WERI-Rb-1 (cell line): ENCODE measurements at regions not wholly inside any gene's neighbourhood (a gene's known extent, or its start where the extent isn't known, plus 50 kb on each side); places are given as distances from the start of the nearest gene placed in this dataset.

ENCODE experiments used
- DNase-seq: peaks from one replicate; pipeline ENCODE4 v3.0.0-alpha.2; 2020
- H3K27ac ChIP-seq: fragments of 250-450 bp; sonication (Bioruptor Pico); 2 replicates; pipeline ENCODE4 v1.5.1; 2020; ENCODE audit warnings: mild to moderate bottlenecking, moderate library complexity
- H3K27me3 ChIP-seq: fragments of 250-450 bp; sonication (Bioruptor Pico); 2 replicates; pipeline ENCODE4 v1.5.1; 2021; ENCODE audit warnings: mild to moderate bottlenecking, low read depth, moderate library complexity; ENCODE audit not compliant: insufficient read depth, severe bottlenecking
- H3K36me3 ChIP-seq: fragments of 250-450 bp; sonication (Bioruptor Pico); 2 replicates; pipeline ENCODE4 v1.5.1; 2020; ENCODE audit warnings: mild to moderate bottlenecking, moderate library complexity
- H3K4me3 ChIP-seq: 2 replicates; pipeline ENCODE4 v1.5.1; 2011; ENCODE audit warnings: low read depth, mild to moderate bottlenecking, control low read depth, low read length
- H3K9me3 ChIP-seq: fragments of 250-450 bp; sonication (Bioruptor Pico); 2 replicates; pipeline ENCODE4 v1.5.1; 2021; ENCODE audit warnings: mild to moderate bottlenecking, moderate library complexity; ENCODE audit not compliant: severe bottlenecking
- TF ChIP-seq, protein P1 (sequence below): IDR thresholded peaks from 2 replicates; pipeline ENCODE4 v1.5.1; 2011; ENCODE audit warnings: low read depth, mild to moderate bottlenecking, control low read depth, inconsistent platforms, low read length

DNA sequence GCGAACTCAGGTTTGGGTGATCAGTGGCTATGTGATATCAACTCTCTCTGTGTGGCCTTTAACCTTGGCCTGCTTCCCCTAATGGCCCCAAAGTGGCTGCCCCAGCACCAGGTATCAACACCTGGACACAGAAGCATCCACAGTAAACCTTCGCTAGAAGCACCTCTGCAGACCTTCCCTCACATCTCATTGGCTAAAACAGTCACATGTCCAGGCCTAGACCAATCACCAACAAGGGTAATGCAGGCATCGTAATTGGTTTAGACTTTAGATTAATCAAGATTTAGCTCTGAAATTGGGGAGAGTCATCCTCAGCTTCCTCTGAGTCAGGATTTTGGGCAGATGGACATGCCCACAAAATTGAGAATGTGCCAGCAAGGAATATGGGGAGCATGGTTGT, 92.5 kb upstream of the MYL2 start:
- DNase-seq: no peak
- Histone ChIP-seq H3K27me3 (no peaks in the 10 kb centered on the region), H3K36me3 (no peaks in the 10 kb centered on the region), H3K27ac (no peak overlapping the region), H3K4me3 (no peak overlapping the region), H3K9me3 (no peaks in the 10 kb centered on the region)
- TF ChIP-seq, protein P1, sequence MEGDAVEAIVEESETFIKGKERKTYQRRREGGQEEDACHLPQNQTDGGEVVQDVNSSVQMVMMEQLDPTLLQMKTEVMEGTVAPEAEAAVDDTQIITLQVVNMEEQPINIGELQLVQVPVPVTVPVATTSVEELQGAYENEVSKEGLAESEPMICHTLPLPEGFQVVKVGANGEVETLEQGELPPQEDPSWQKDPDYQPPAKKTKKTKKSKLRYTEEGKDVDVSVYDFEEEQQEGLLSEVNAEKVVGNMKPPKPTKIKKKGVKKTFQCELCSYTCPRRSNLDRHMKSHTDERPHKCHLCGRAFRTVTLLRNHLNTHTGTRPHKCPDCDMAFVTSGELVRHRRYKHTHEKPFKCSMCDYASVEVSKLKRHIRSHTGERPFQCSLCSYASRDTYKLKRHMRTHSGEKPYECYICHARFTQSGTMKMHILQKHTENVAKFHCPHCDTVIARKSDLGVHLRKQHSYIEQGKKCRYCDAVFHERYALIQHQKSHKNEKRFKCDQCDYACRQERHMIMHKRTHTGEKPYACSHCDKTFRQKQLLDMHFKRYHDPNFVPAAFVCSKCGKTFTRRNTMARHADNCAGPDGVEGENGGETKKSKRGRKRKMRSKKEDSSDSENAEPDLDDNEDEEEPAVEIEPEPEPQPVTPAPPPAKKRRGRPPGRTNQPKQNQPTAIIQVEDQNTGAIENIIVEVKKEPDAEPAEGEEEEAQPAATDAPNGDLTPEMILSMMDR: no peak

DNA sequence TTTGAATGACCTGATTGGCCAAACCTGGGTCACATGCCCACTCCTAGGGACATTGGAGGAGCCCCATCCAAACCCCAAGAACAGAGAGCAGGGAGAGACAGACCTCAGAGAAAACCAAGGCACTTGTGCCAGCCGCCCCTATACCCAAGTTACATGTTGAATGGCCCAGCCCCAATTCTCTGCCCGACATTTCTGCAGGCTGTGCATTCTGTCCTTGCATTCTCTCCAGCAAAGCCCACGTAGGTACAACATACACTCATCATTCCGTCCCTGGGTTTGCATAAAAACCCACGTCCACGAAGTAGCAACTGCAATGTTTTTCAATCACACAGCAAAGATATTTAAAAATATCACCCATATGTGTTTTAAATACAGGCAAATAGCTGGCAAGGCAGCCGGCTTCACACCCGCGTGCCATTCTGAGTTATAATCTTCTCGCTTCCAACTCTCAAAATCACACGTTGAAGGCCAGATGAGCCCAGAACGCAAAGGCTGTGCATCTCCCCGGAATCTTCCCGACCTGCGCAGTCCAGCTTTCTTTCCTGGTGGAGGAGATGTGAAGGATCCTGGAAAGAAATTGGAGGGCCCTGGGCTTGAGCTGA, 91.7 kb upstream of the MYL2 start:
- Histone ChIP-seq H3K4me3 (no peak overlapping the region), H3K36me3 (no peaks in the 10 kb centered on the region), H3K9me3 (no peaks in the 10 kb centered on the region), H3K27ac (no peak overlapping the region), H3K27me3 (no peaks in the 10 kb centered on the region)
- DNase-seq: no peak
- TF ChIP-seq, protein P1: no peak

DNA sequence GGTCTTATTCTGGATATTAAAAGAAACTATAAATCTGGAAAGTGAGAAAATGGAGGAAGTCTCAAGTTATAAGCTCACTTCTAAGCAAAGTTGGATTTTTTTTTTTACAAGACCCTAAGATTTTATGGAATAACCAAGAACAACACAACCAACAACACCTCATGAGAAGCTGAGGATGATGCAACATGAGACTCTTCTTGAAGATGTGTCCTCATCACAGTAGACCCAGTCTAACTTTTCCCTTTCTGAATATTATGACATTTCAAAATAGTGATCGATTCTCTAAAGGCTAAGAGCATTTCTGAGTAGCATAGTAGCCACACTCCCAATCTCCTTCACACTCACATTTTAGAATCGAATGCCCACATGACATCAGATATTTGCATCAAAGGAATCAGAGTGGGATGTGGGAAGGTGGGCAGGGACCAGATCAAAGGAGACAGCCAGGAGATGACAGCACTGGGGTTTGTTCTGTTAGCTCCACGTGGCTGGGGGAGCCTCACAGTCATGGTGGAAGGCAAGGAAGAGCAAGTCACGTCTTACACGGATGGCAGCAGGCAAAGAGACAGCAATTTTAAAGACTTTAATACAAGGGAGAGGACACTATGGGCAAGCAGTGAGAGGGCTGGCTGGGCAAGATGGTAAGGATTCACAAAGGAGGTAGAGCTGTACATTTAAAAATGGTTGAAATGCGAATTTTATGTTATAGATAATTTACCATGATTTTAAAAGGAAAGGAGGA, 90.7 kb upstream of the MYL2 start:
- no peak for DNase-seq
- H3K27ac ChIP-seq: no peak overlapping the region
- H3K27me3 ChIP-seq: no peaks in the 10 kb centered on the region
- H3K4me3 ChIP-seq: no peak overlapping the region
- no peaks in the 10 kb centered on the region for H3K36me3 ChIP-seq
- TF ChIP-seq, protein P1: no peak
- H3K9me3 ChIP-seq: no peaks in the 10 kb centered on the region

DNA sequence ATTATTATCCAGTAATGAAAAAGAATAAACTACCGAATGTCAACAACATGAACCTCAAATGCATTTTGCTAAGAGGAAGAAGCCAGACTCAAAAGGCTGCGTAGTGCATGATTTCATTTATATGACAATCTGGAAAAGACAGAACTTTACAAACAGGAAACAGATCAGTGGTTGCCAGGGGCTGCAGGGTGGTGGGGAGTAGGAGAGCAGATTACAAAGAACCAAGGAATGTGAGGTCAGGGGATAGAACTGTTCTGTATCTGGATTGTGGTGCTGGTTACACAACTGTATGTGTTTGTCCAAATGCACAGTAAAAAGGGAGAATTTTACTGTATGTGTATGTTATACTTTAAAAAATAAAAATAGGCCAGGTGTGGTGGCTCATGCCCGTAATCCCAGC, 89.7 kb upstream of the MYL2 start:
- TF ChIP-seq, protein P1: no peak
- H3K9me3 ChIP-seq: no peaks in the 10 kb centered on the region
- DNase-seq: no peak
- no peaks in the 10 kb centered on the region for H3K27me3 ChIP-seq
- no peak overlapping the region for H3K4me3 ChIP-seq
- H3K36me3 ChIP-seq: no peaks in the 10 kb centered on the region
- H3K27ac ChIP-seq: no peak overlapping the region

DNA sequence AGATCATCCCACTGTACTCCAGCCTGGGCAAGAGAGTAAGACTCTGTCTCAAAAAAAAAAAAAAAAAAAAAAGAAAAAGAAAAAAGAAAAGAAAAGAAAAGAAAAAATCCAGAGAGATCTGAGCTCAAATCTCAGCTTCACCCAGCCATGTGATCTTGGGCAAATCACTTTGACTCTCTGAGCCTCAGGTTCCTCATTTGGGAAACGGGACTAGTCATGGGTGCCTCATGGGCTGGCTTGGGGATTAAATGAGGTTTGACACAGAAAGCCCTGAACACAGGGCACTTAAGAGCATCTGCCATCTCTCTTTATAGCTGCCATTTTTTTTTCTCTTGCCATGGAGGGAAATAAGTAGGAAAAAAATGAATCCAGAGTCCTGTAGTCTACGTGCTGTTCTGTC, 86.2 kb upstream of the MYL2 start:
- peak; percentile 33 for DNase-seq
- Histone ChIP-seq H3K4me3 (no peak overlapping the region), H3K27me3 (no peaks in the 10 kb centered on the region), H3K36me3 (no peaks in the 10 kb centered on the region), H3K27ac (peak overlapping the region; percentile 56), H3K9me3 (no peaks in the 10 kb centered on the region)
- TF ChIP-seq, protein P1: no peak
